ENCODE measurements at regions not wholly inside any gene's neighbourhood (a gene's known extent, or its start where the extent isn't known, plus 50 kb on each side); places are given as distances from the start of the nearest gene placed in this dataset.
"Not testable (repeated sequence)": the region's sequence is repeated elsewhere in the genome, so short reads cannot be mapped to it uniquely, and the experiment has no call there.

DNA sequence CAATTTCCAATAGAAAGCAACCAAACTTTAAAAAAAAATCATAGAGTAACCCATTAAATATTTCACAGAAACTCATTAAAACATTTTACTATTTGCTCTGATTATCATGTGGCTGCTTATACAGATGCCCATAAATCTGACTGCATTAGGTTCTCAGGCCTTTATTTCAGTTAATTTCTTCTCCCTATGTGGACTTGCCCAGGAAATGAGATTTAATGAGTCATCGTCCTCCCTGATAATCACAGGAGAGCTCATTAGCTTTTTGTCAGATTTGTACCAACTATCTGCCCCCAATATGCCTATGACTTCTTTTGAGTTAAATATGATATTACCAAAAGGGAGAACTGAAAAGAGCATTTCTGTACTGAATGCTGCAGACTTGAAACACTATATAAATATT lies 168.0 kb downstream of the FOXB1 start:
- Histone ChIP-seq H4K20me1 (ENCODE audit: control insufficient read depth, extremely low read depth, insufficient read depth, low read length) (no peaks in the 10 kb centered on the region), H3K4me3 (replicated peaks in 1 of 4; ENCODE audit: control extremely low read depth in 1 of 4, insufficient read depth in 1 of 4, low read depth in 3 of 4, low read length in 4 of 4) (no peak overlapping the region), H3K36me3 (ENCODE audit: control insufficient read depth, insufficient read depth, low read length) (no peaks in the 10 kb centered on the region), H3K79me2 (ENCODE audit: control insufficient read depth, insufficient read depth, low read length) (no peaks in the 10 kb centered on the region), H3K9me3 (ENCODE audit: control insufficient read depth, insufficient read depth, low read depth, low read length) (no peaks in the 10 kb centered on the region), H3K4me2 (ENCODE audit: extremely low read depth, insufficient read depth, low read length) (no peak overlapping the region), H3K27me3 (ENCODE audit: control insufficient read depth, insufficient read depth, low read length) (no peaks in the 10 kb centered on the region), H3K4me1 (ENCODE audit: control insufficient read depth, extremely low read depth, insufficient read depth, low read length) (no peaks in the 10 kb centered on the region), H3K9ac (ENCODE audit: insufficient read depth, low read length) (no peak overlapping the region), H2AFZ (ENCODE audit: low read length) (no peak overlapping the region), H3K27ac (ENCODE audit: insufficient read depth, low read length) (no peak overlapping the region)
- peak in 1 of 2 donors; percentile 27 for DNase-seq (ENCODE audit: low read depth in 2 of 2)
- TF ChIP-seq, protein P1, sequence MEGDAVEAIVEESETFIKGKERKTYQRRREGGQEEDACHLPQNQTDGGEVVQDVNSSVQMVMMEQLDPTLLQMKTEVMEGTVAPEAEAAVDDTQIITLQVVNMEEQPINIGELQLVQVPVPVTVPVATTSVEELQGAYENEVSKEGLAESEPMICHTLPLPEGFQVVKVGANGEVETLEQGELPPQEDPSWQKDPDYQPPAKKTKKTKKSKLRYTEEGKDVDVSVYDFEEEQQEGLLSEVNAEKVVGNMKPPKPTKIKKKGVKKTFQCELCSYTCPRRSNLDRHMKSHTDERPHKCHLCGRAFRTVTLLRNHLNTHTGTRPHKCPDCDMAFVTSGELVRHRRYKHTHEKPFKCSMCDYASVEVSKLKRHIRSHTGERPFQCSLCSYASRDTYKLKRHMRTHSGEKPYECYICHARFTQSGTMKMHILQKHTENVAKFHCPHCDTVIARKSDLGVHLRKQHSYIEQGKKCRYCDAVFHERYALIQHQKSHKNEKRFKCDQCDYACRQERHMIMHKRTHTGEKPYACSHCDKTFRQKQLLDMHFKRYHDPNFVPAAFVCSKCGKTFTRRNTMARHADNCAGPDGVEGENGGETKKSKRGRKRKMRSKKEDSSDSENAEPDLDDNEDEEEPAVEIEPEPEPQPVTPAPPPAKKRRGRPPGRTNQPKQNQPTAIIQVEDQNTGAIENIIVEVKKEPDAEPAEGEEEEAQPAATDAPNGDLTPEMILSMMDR (conservative IDR thresholded peaks at IDR 0.05 in 1 of 2, IDR thresholded peaks at IDR 0.05 in 1 of 2; ENCODE audit: low read depth in 1 of 2, low read length in 2 of 2), result no peak
- no peak for TF ChIP-seq EZH2 (IDR thresholded peaks at IDR 0.05; ENCODE audit: low read length, missing control alignments)

DNA sequence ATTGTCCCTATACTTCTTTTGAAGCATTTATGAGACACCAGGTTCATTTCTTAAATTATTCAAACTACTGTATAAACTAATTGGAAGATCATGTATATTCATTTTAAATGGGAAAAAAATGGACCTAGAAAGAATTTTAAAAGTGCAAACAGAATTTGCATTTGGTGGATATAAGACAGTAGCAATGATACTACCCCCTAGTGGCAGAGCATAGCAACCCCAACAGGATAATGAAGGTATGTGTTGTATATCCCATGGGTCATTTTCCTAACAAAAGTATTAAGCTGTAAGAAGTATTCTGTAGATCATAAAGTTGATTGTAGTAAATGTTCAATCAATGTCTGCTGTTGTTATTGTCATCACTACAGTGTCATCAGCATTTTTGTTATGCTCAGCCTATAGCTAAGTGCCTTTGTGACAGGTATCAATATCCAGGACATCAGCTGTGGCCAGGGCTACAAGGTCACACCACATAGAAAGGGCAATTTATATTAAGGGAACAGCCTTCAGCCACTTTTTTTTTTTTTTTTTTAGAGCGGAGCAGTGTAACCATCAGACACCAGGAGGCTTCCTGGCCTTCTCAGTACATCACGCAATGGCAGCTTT lies 175.8 kb downstream of the FOXB1 start:
- no peaks in the 10 kb centered on the region for H3K79me2 ChIP-seq (ENCODE audit: control insufficient read depth, insufficient read depth, low read length)
- no peaks in the 10 kb centered on the region for H3K27me3 ChIP-seq (ENCODE audit: control insufficient read depth, insufficient read depth, low read length)
- TF ChIP-seq EZH2 (IDR thresholded peaks at IDR 0.05; ENCODE audit: low read length, missing control alignments), result no peak
- TF ChIP-seq, protein P1 (conservative IDR thresholded peaks at IDR 0.05 in 1 of 2, IDR thresholded peaks at IDR 0.05 in 1 of 2; ENCODE audit: low read depth in 1 of 2, low read length in 2 of 2), result peak; percentile 78 to 89
- H3K9me3 ChIP-seq (ENCODE audit: control insufficient read depth, insufficient read depth, low read depth, low read length), result no peaks in the 10 kb centered on the region
- no peaks in the 10 kb centered on the region for H4K20me1 ChIP-seq (ENCODE audit: control insufficient read depth, extremely low read depth, insufficient read depth, low read length)
- no peak overlapping the region for H3K4me2 ChIP-seq (ENCODE audit: extremely low read depth, insufficient read depth, low read length)
- no peaks in the 10 kb centered on the region for H3K36me3 ChIP-seq (ENCODE audit: control insufficient read depth, insufficient read depth, low read length)
- no peaks in the 10 kb centered on the region for H3K4me1 ChIP-seq (ENCODE audit: control insufficient read depth, extremely low read depth, insufficient read depth, low read length)
- no peak overlapping the region for H2AFZ ChIP-seq (ENCODE audit: low read length)
- no peak overlapping the region for H3K9ac ChIP-seq (ENCODE audit: insufficient read depth, low read length)
- H3K27ac ChIP-seq (ENCODE audit: insufficient read depth, low read length), result no peak overlapping the region
- DNase-seq (ENCODE audit: low read depth in 2 of 2), result peak; percentile 33 to 73
- H3K4me3 ChIP-seq (replicated peaks in 1 of 4; ENCODE audit: control extremely low read depth in 1 of 4, insufficient read depth in 1 of 4, low read depth in 3 of 4, low read length in 4 of 4), result no peak overlapping the region

DNA sequence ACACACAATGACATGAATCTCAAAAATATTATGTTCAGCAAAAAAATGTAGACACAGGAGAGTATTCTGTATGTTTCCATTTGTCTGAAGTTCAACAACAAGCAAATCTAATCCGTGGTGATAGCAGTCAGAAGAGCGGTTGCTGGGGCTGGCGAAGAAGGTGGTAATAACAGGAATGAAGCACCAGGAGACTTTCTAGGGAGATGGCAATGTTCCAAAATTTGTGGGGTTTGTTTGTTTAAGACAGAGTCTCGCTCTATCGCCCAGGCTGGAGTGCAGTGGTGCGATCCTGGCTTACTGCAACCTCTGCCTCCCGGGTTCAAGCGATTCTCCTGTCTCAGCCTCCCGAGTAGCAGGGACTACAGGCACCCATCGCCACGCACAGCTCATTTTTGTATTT lies 177.8 kb downstream of the FOXB1 start:
- H3K36me3 ChIP-seq (ENCODE audit: control insufficient read depth, insufficient read depth, low read length); H3K9ac ChIP-seq (ENCODE audit: insufficient read depth, low read length); H3K4me2 ChIP-seq (ENCODE audit: extremely low read depth, insufficient read depth, low read length); H3K27ac ChIP-seq (ENCODE audit: insufficient read depth, low read length); H4K20me1 ChIP-seq (ENCODE audit: control insufficient read depth, extremely low read depth, insufficient read depth, low read length); H3K4me1 ChIP-seq (ENCODE audit: control insufficient read depth, extremely low read depth, insufficient read depth, low read length); DNase-seq (ENCODE audit: low read depth in 2 of 2); H2AFZ ChIP-seq (ENCODE audit: low read length); H3K4me3 ChIP-seq (replicated peaks in 1 of 4; ENCODE audit: control extremely low read depth in 1 of 4, insufficient read depth in 1 of 4, low read depth in 3 of 4, low read length in 4 of 4); H3K9me3 ChIP-seq (ENCODE audit: control insufficient read depth, insufficient read depth, low read depth, low read length); H3K79me2 ChIP-seq (ENCODE audit: control insufficient read depth, insufficient read depth, low read length); H3K27me3 ChIP-seq (ENCODE audit: control insufficient read depth, insufficient read depth, low read length): not testable (repeated sequence)

All from fibroblast of lung (primary cell).